GM12878 (cell line): ENCODE measurements at regions not wholly inside any gene's neighbourhood (a gene's known extent, or its start where the extent isn't known, plus 50 kb on each side); places are given as distances from the start of the nearest gene placed in this dataset.

Experiments
- ATAC-seq: fragments of 200-7000 bp; cut with Tn5 transposase; 3 replicates; pipeline ENCODE4 v1.9.1; 2020; ENCODE audit warnings: mild to moderate bottlenecking, moderate library complexity
- BruUV-seq: library from RNA; stranded (reverse); fragments of 400-500 nt; replicated peaks from 2 replicates; lab custom pipeline; 2021; lab: Mats Ljungman, UMichigan
- CTCF ChIA-PET: fragments of 300-600 bp; sonication (Branson Sonifier 250); formaldehyde crosslinking; extraction: SDS; loops from one replicate; lab custom pipeline; 2021; ENCODE audit warnings: inconsistent platforms; lab: Yijun Ruan, JAX
- POLR2A ChIA-PET: fragments of 350-600 bp; formaldehyde crosslinking; extraction: SDS; loops from one replicate; lab custom pipeline; 2021; ENCODE audit warnings: inconsistent platforms; lab: Charles Lee
- RAD21 ChIA-PET: fragments of 300-600 bp; sonication (Branson Sonifier 250); formaldehyde crosslinking; loops from one replicate; lab custom pipeline; 2023; ENCODE audit warnings: antibody characterized with exemption; ENCODE audit not compliant: unreplicated experiment; lab: Charles Lee
- SMC1A ChIA-PET: fragments of 300-600 bp; sonication (Branson Sonifier 250); formaldehyde crosslinking; loops from one replicate; lab custom pipeline; 2023; ENCODE audit not compliant: unreplicated experiment, uncharacterized antibody; lab: Charles Lee
- DNase-seq: peaks from one replicate; pipeline ENCODE4 v3.0.0-alpha.2; 2011; ENCODE audit warnings: low read depth, low spot score
- FAIRE-seq: peaks from 3 replicates; lab custom pipeline; 2011; peaks lifted over from hg19 to GRCh38; lab: Jason Lieb, UNC
- H2AFZ ChIP-seq: 2 replicates; pipeline ENCODE4 v1.6.0; 2011; ENCODE audit warnings: low read depth, low read length, control low read depth; ENCODE audit not compliant: control insufficient read depth
- H3K27ac ChIP-seq: 2 replicates; pipeline ENCODE4 v1.5.1; 2011; ENCODE audit warnings: control low read depth; ENCODE audit not compliant: control insufficient read depth, insufficient read depth
- H3K27me3 ChIP-seq, 2 experiments: replicated peaks in 1 of 2; 2 replicates each; pipeline versions ENCODE4 v1.6.0 to v1.6.1; 2011; ENCODE audit warnings: low read length in 1 of 2; ENCODE audit not compliant: control insufficient read depth in 2 of 2, insufficient read depth in 2 of 2
- H3K36me3 ChIP-seq, 2 experiments: 2 replicates each; pipeline ENCODE4 v1.5.1; 2011; ENCODE audit warnings: low read length in 1 of 2; ENCODE audit not compliant: control insufficient read depth in 2 of 2, insufficient read depth in 2 of 2
- H3K4me1 ChIP-seq: 2 replicates; pipeline ENCODE4 v1.6.1; 2011; ENCODE audit warnings: mild to moderate bottlenecking, low read length, moderate library complexity, mixed read lengths; ENCODE audit not compliant: control insufficient read depth, insufficient read depth
- H3K4me2 ChIP-seq: 2 replicates; pipeline ENCODE4 v1.6.0; 2011; ENCODE audit warnings: control low read depth; ENCODE audit not compliant: control insufficient read depth, insufficient read depth
- H3K4me3 ChIP-seq: fragments of 200-600 bp; sonication (generic); 2 replicates; pipeline ENCODE4 v1.5.1; 2016
- H3K79me2 ChIP-seq: 2 replicates; pipeline ENCODE4 v1.6.0; 2011; ENCODE audit warnings: low read length; ENCODE audit not compliant: control insufficient read depth, insufficient read depth
- H3K9ac ChIP-seq: 2 replicates; pipeline ENCODE4 v1.8.0; 2011; ENCODE audit warnings: low read length, control low read depth, mixed read lengths; ENCODE audit not compliant: control insufficient read depth, insufficient read depth
- H3K9me3 ChIP-seq: replicated peaks from 3 replicates; pipeline ENCODE4 v1.5.1; 2011; ENCODE audit warnings: mild to moderate bottlenecking, low read length; ENCODE audit not compliant: control insufficient read depth, insufficient read depth
- H4K20me1 ChIP-seq: 2 replicates; pipeline ENCODE4 v1.6.0; 2011; ENCODE audit not compliant: control insufficient read depth, insufficient read depth
- CHD4 ChIP-seq: fragments of 200-600 bp; sonication (generic); IDR thresholded peaks from 2 replicates; pipeline ENCODE4 v1.6.1; 2016; ENCODE audit warnings: mild to moderate bottlenecking
- EZH2 ChIP-seq: IDR thresholded peaks from 2 replicates; pipeline ENCODE4 v1.6.1; 2012; ENCODE audit warnings: low read depth, mild to moderate bottlenecking, control low read depth, inconsistent platforms, low read length, borderline replicate concordance; ENCODE audit not compliant: control insufficient read depth
- FOXM1 ChIP-seq: IDR thresholded peaks from 2 replicates; pipeline ENCODE4 v1.6.1; 2012; ENCODE audit warnings: low read depth, mild to moderate bottlenecking, inconsistent platforms, low read length, moderate library complexity
- MYC ChIP-seq: IDR thresholded peaks from 2 replicates; pipeline ENCODE4 v1.6.1; 2011; ENCODE audit warnings: mild to moderate bottlenecking, low read length, moderate library complexity, inconsistent platforms; ENCODE audit not compliant: insufficient read depth, insufficient replicate concordance, insufficient read length, severe bottlenecking
- NRF1 ChIP-seq: conservative IDR thresholded peaks from 2 replicates; pipeline ENCODE4 v1.6.1; 2011; ENCODE audit warnings: mild to moderate bottlenecking, low read depth, low read length, improper control_type of control experiment
- PAX5 ChIP-seq: IDR thresholded peaks from 2 replicates; pipeline ENCODE4 v1.6.1; 2011; ENCODE audit warnings: low read depth, low read length, borderline replicate concordance
- RAD51 ChIP-seq: fragments of 450-650 bp; IDR thresholded peaks from 2 replicates; pipeline ENCODE4 v1.6.1; 2016; ENCODE audit warnings: moderate library complexity, mild to moderate bottlenecking, inconsistent platforms
- RELA ChIP-seq: fragments of 450-650 bp; IDR thresholded peaks from 2 replicates; pipeline ENCODE4 v1.8.0; 2014; ENCODE audit warnings: borderline replicate concordance; ENCODE audit not compliant: partially characterized antibody
- RELB ChIP-seq: fragments of 450-650 bp; IDR thresholded peaks from 2 replicates; pipeline ENCODE4 v1.6.1; 2017; ENCODE audit warnings: low read depth, mild to moderate bottlenecking, moderate library complexity
- RFX5 ChIP-seq: IDR thresholded peaks from 2 replicates; pipeline ENCODE4 v1.6.1; 2011; ENCODE audit warnings: low read depth, low read length, improper control_type of control experiment
- SPI1 ChIP-seq: IDR thresholded peaks from 2 replicates; pipeline ENCODE4 v1.6.1; 2011; ENCODE audit warnings: low read depth, mild to moderate bottlenecking, low read length, moderate library complexity, borderline replicate concordance; ENCODE audit not compliant: insufficient read depth
- SRF ChIP-seq, 2 experiments: IDR thresholded peaks; 2 replicates each; pipeline ENCODE4 v1.6.1; 2011; ENCODE audit warnings: low read depth in 2 of 2, low read length in 2 of 2, mild to moderate bottlenecking in 1 of 2, moderate library complexity in 1 of 2
- SUPT20H ChIP-seq: IDR thresholded peaks from 2 replicates; pipeline ENCODE4 v1.6.1; 2011; ENCODE audit warnings: low read depth, mild to moderate bottlenecking, low read length, moderate library complexity, borderline replicate concordance; ENCODE audit not compliant: control insufficient read depth
- TARDBP ChIP-seq: IDR thresholded peaks from 2 replicates; pipeline ENCODE4 v1.6.1; 2016; ENCODE audit warnings: borderline replicate concordance
- TCF7 ChIP-seq: IDR thresholded peaks from 2 replicates; pipeline ENCODE4 v1.6.1; 2014; ENCODE audit warnings: antibody characterized with exemption, borderline replicate concordance
- WRNIP1 ChIP-seq: IDR thresholded peaks from 2 replicates; pipeline ENCODE4 v1.6.1; 2011; ENCODE audit warnings: low read depth, low read length, improper control_type of control experiment, borderline replicate concordance
- ZNF622 ChIP-seq: fragments of 450-650 bp; IDR thresholded peaks from 2 replicates; pipeline ENCODE4 v1.6.1; 2017; ENCODE audit warnings: mild to moderate bottlenecking, inconsistent platforms
- WGBS: methylation state at CpG from one replicate; pipeline ENCODE4 v1.1.6; 2016; ENCODE audit warnings: low lambda C conversion rate; ENCODE audit not compliant: insufficient replicate concordance, insufficient coverage; ENCODE audit errors: missing lambda C conversion rate; 5-methylcytosine and 5-hydroxymethylcytosine counted together
- in situ Hi-C: fragments of 300-500 bp; cut with MboI; formaldehyde crosslinking; loops from 9 replicates; pipeline ENCODE4 v1.14.3; 2018; ENCODE audit warnings: mixed read lengths
- intact Hi-C: fragments of 100-400 bp; cut with micrococcal nuclease; formaldehyde crosslinking; loops from one replicate; pipeline ENCODE4 v1.14.2; 2022; ENCODE audit not compliant: unreplicated experiment

GRCh38 chr16:7964167-7964566 is 626.1 kb downstream of the TMEM114 start:
- no peak for DNase-seq
- WGBS: 35% methylated on average over 6 of the region's 6 CpGs
- intact Hi-C loops: no loop called here
- ATAC-seq: no peak
- Histone ChIP-seq H2AFZ (no peak overlapping the region), H3K27ac (no peak overlapping the region), H4K20me1 (no peaks in the 10 kb centered on the region), H3K9me3 (no peaks in the 10 kb centered on the region), H3K36me3 (no peaks in the 10 kb centered on the region), H3K27me3 (no peaks in the 10 kb centered on the region), H3K79me2 (no peaks in the 10 kb centered on the region), H3K4me1 (no peaks in the 10 kb centered on the region), H3K4me2 (no peak overlapping the region), H3K4me3 (no peak overlapping the region), H3K9ac (no peak overlapping the region)
- CTCF ChIA-PET: no interaction called here
- RAD21 ChIA-PET: no interaction called here
- TF ChIP-seq RELB: no peak
- no peak for TF ChIP-seq SPI1
- no peak for TF ChIP-seq TARDBP
- no TSS peak for BruUV-seq
- SMC1A ChIA-PET: no interaction called here
- POLR2A ChIA-PET: no interaction called here
- no peak for FAIRE-seq
- in situ Hi-C loops: no loop called here

GRCh38 chr16:7962091-7962879 is 628.0 kb downstream of the TMEM114 start:
- in situ Hi-C loops (no loop called here), intact Hi-C loops (no loop called here)
- ChIA-PET CTCF (interaction anchor here (0.8 kb wide), 1 partner anchor 15 kb away, joined by 3 read pairs; no protein-coding TSS in a partner anchor), SMC1A (no interaction called here), POLR2A (no interaction called here), RAD21 (no interaction called here)
- Histone ChIP-seq H3K79me2 (no peaks in the 10 kb centered on the region), H4K20me1 (no peaks in the 10 kb centered on the region), H3K4me1 (no peaks in the 10 kb centered on the region), H3K4me2 (no peak overlapping the region), H3K9ac (no peak overlapping the region), H3K4me3 (no peak overlapping the region), H3K27ac (no peak overlapping the region), H2AFZ (no peak overlapping the region), H3K36me3 (no peaks in the 10 kb centered on the region), H3K27me3 (no peaks in the 10 kb centered on the region), H3K9me3 (no peaks in the 10 kb centered on the region)
- WGBS: 22% methylated on average over 9 of the region's 9 CpGs
- no peak for DNase-seq
- FAIRE-seq: no peak
- no peak for ATAC-seq
- BruUV-seq: no TSS peak
- TF ChIP-seq ZNF622: no peak
- TF ChIP-seq RFX5: no peak
- TF ChIP-seq SRF (IDR thresholded peaks at IDR 0.05; ENCODE audit: low read depth in 2 of 2, low read length in 2 of 2): no peak
- no peak for TF ChIP-seq EZH2
- no peak for TF ChIP-seq FOXM1
- TF ChIP-seq PAX5: no peak
- TF ChIP-seq CHD4: no peak
- TF ChIP-seq TCF7: no peak
- TF ChIP-seq RELA: no peak
- TF ChIP-seq SUPT20H: no peak
- no peak for TF ChIP-seq WRNIP1
- TF ChIP-seq RAD51: no peak
- no peak for TF ChIP-seq NRF1
- no peak for TF ChIP-seq MYC
